ENCODE measurements at regions not wholly inside any gene's neighbourhood (a gene's known extent, or its start where the extent isn't known, plus 50 kb on each side); places are given as distances from the start of the nearest gene placed in this dataset.

GRCh38 chr1:110752941-110753725 lies 78.4 kb upstream of the KCNA3 start:
- DNase-seq (no peak), ATAC-seq (no peak)
- no peaks in the 10 kb centered on the region for H3K4me1 ChIP-seq
- no peak for TF ChIP-seq CTCF (IDR thresholded peaks at IDR 0.05)
- no peak overlapping the region for H3K27ac ChIP-seq
- peaks cover 6% of the 10 kb centered on the region for H3K27me3 ChIP-seq (ENCODE audit: low read depth)
- H3K9me3 ChIP-seq: no peaks in the 10 kb centered on the region
- intact Hi-C loops (cut with DNase I): no loop called here
- H3K36me3 ChIP-seq: no peaks in the 10 kb centered on the region
- H3K4me3 ChIP-seq: no peak overlapping the region

DNA sequence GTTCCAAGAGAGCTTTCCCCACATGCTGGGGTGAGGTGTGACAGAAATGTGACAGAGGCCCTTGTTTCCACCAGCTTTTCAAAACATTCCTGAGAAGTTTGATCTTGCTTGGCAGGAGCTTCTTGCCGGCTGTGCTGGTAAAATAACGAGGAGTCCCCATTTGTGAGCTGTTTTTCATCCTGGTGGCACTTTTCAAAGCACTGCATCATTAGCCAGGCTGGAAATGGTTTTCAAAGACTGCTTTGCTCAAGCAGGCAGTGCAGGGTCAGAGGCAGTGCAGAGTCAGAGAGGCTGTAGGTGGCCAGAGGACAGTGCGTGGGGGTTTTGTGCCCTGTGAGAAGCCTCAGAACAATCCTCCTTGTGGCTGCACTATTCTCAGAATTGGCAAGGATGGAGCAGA lies 75.8 kb upstream of the KCNA3 start:
- no peak for DNase-seq
- peak; percentile 39 to 44 for ATAC-seq
- H3K27ac ChIP-seq: no peak overlapping the region
- H3K4me1 ChIP-seq: no peaks in the 10 kb centered on the region
- H3K36me3 ChIP-seq: no peaks in the 10 kb centered on the region
- no peak for TF ChIP-seq CTCF (IDR thresholded peaks at IDR 0.05)
- no peaks in the 10 kb centered on the region for H3K9me3 ChIP-seq
- no peak overlapping the region for H3K4me3 ChIP-seq
- intact Hi-C loops (cut with DNase I): no loop called here
- peaks cover 6% of the 10 kb centered on the region for H3K27me3 ChIP-seq (ENCODE audit: low read depth)

GRCh38 chr1:110749960-110750359 lies 75.2 kb upstream of the KCNA3 start:
- intact Hi-C loops (cut with DNase I): no loop called here
- no peak for ATAC-seq
- no peak for DNase-seq

DNA sequence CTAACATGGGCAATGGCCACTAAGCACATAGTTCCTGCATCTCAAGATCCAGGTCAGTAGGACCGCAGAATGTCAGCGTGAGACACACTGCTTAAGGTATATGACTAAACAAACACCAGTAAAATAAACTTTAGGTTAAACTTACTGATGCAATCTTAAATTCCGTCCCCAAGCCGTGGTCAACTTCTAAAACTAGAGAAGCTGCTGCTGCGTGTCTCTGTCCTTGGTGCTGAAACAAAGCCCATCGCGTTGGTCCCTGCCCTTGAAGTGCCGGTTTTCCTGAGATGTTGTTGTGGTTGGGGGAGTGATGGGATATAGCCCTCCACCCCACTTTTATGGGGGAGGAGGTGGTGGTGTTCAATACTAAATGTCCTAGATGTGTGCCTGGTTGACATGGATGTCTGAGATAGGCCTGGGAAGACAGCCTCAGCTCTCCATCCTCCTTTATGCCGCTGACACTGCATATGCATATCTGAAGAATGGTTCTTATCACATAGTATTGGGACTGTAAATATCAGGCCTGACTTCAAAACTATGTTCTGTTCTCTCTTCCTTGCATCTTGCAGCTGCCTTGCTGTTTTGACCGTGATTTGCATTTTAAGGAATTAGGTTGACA lies 72.0 kb upstream of the KCNA3 start:
- intact Hi-C loops (cut with DNase I): no loop called here
- no peaks in the 10 kb centered on the region for H3K9me3 ChIP-seq
- no peak overlapping the region for H3K4me3 ChIP-seq
- no peak overlapping the region for H3K27ac ChIP-seq
- H3K27me3 ChIP-seq (ENCODE audit: low read depth): peaks cover 6% of the 10 kb centered on the region
- no peaks in the 10 kb centered on the region for H3K36me3 ChIP-seq
- DNase-seq (peak; percentile 52), ATAC-seq (peak; percentile 42 to 54)
- no peaks in the 10 kb centered on the region for H3K4me1 ChIP-seq
- no peak for TF ChIP-seq CTCF (IDR thresholded peaks at IDR 0.05)

More at GRCh38 chr1:110749960-110750359, 75.2 kb upstream of the KCNA3 start:
- peaks cover 6% of the 10 kb centered on the region for H3K27me3 ChIP-seq (ENCODE audit: low read depth)
- H3K4me1 ChIP-seq: no peaks in the 10 kb centered on the region
- no peak overlapping the region for H3K27ac ChIP-seq
- H3K4me3 ChIP-seq: no peak overlapping the region
- TF ChIP-seq CTCF (IDR thresholded peaks at IDR 0.05): no peak
- H3K9me3 ChIP-seq: no peaks in the 10 kb centered on the region
- H3K36me3 ChIP-seq: no peaks in the 10 kb centered on the region

GRCh38 chr1:110743397-110743796 lies 68.7 kb upstream of the KCNA3 start:
- intact Hi-C loops (cut with DNase I): no loop called here
- ATAC-seq (no peak), DNase-seq (no peak)
- H3K36me3 ChIP-seq: no peaks in the 10 kb centered on the region
- no peaks in the 10 kb centered on the region for H3K9me3 ChIP-seq
- H3K4me3 ChIP-seq: no peak overlapping the region
- peaks cover 6% of the 10 kb centered on the region for H3K27me3 ChIP-seq (ENCODE audit: low read depth)
- no peak for TF ChIP-seq CTCF (IDR thresholded peaks at IDR 0.05)
- H3K4me1 ChIP-seq: no peaks in the 10 kb centered on the region
- no peak overlapping the region for H3K27ac ChIP-seq
